GM12878 (cell line): ENCODE measurements at regions not wholly inside any gene's neighbourhood (a gene's known extent, or its start where the extent isn't known, plus 50 kb on each side); places are given as distances from the start of the nearest gene placed in this dataset.

Experiments
- ATAC-seq: fragments of 200-7000 bp; cut with Tn5 transposase; 3 replicates; pipeline ENCODE4 v1.9.1; 2020; ENCODE audit warnings: mild to moderate bottlenecking, moderate library complexity
- BruUV-seq: library from RNA; stranded (reverse); fragments of 400-500 nt; replicated peaks from 2 replicates; lab custom pipeline; 2021; lab: Mats Ljungman, UMichigan
- CTCF ChIA-PET: fragments of 300-600 bp; sonication (Branson Sonifier 250); formaldehyde crosslinking; extraction: SDS; loops from one replicate; lab custom pipeline; 2021; ENCODE audit warnings: inconsistent platforms; lab: Yijun Ruan, JAX
- POLR2A ChIA-PET: fragments of 350-600 bp; formaldehyde crosslinking; extraction: SDS; loops from one replicate; lab custom pipeline; 2021; ENCODE audit warnings: inconsistent platforms; lab: Charles Lee
- RAD21 ChIA-PET: fragments of 300-600 bp; sonication (Branson Sonifier 250); formaldehyde crosslinking; loops from one replicate; lab custom pipeline; 2023; ENCODE audit warnings: antibody characterized with exemption; ENCODE audit not compliant: unreplicated experiment; lab: Charles Lee
- SMC1A ChIA-PET: fragments of 300-600 bp; sonication (Branson Sonifier 250); formaldehyde crosslinking; loops from one replicate; lab custom pipeline; 2023; ENCODE audit not compliant: unreplicated experiment, uncharacterized antibody; lab: Charles Lee
- DNase-seq: peaks from one replicate; pipeline ENCODE4 v3.0.0-alpha.2; 2011; ENCODE audit warnings: low read depth, low spot score
- FAIRE-seq: peaks from 3 replicates; lab custom pipeline; 2011; peaks lifted over from hg19 to GRCh38; lab: Jason Lieb, UNC
- H2AFZ ChIP-seq: 2 replicates; pipeline ENCODE4 v1.6.0; 2011; ENCODE audit warnings: low read depth, low read length, control low read depth; ENCODE audit not compliant: control insufficient read depth
- H3K27ac ChIP-seq: 2 replicates; pipeline ENCODE4 v1.5.1; 2011; ENCODE audit warnings: control low read depth; ENCODE audit not compliant: control insufficient read depth, insufficient read depth
- H3K27me3 ChIP-seq, 2 experiments: replicated peaks in 1 of 2; 2 replicates each; pipeline versions ENCODE4 v1.6.0 to v1.6.1; 2011; ENCODE audit warnings: low read length in 1 of 2; ENCODE audit not compliant: control insufficient read depth in 2 of 2, insufficient read depth in 2 of 2
- H3K36me3 ChIP-seq, 2 experiments: 2 replicates each; pipeline ENCODE4 v1.5.1; 2011; ENCODE audit warnings: low read length in 1 of 2; ENCODE audit not compliant: control insufficient read depth in 2 of 2, insufficient read depth in 2 of 2
- H3K4me1 ChIP-seq: 2 replicates; pipeline ENCODE4 v1.6.1; 2011; ENCODE audit warnings: mild to moderate bottlenecking, low read length, moderate library complexity, mixed read lengths; ENCODE audit not compliant: control insufficient read depth, insufficient read depth
- H3K4me2 ChIP-seq: 2 replicates; pipeline ENCODE4 v1.6.0; 2011; ENCODE audit warnings: control low read depth; ENCODE audit not compliant: control insufficient read depth, insufficient read depth
- H3K4me3 ChIP-seq: fragments of 200-600 bp; sonication (generic); 2 replicates; pipeline ENCODE4 v1.5.1; 2016
- H3K79me2 ChIP-seq: 2 replicates; pipeline ENCODE4 v1.6.0; 2011; ENCODE audit warnings: low read length; ENCODE audit not compliant: control insufficient read depth, insufficient read depth
- H3K9ac ChIP-seq: 2 replicates; pipeline ENCODE4 v1.8.0; 2011; ENCODE audit warnings: low read length, control low read depth, mixed read lengths; ENCODE audit not compliant: control insufficient read depth, insufficient read depth
- H3K9me3 ChIP-seq: replicated peaks from 3 replicates; pipeline ENCODE4 v1.5.1; 2011; ENCODE audit warnings: mild to moderate bottlenecking, low read length; ENCODE audit not compliant: control insufficient read depth, insufficient read depth
- H4K20me1 ChIP-seq: 2 replicates; pipeline ENCODE4 v1.6.0; 2011; ENCODE audit not compliant: control insufficient read depth, insufficient read depth
- ASH2L ChIP-seq: fragments of 300-600, 200-600 bp; sonication (generic); IDR thresholded peaks from 2 replicates; pipeline ENCODE4 v1.6.1; 2017; ENCODE audit warnings: low read depth, mild to moderate bottlenecking, borderline replicate concordance
- NBN ChIP-seq: fragments of 450-650 bp; IDR thresholded peaks from 2 replicates; pipeline ENCODE4 v1.6.1; 2016
- NFXL1 ChIP-seq: fragments of 450-650 bp; IDR thresholded peaks from 2 replicates; pipeline ENCODE4 v1.6.1; 2017; ENCODE audit warnings: antibody characterized with exemption, mild to moderate bottlenecking, borderline replicate concordance
- TCF7 ChIP-seq: IDR thresholded peaks from 2 replicates; pipeline ENCODE4 v1.6.1; 2014; ENCODE audit warnings: antibody characterized with exemption, borderline replicate concordance
- ZBED1 ChIP-seq: IDR thresholded peaks from 2 replicates; pipeline ENCODE4 v1.6.1; 2016; ENCODE audit warnings: borderline replicate concordance
- ZBTB11 ChIP-seq: fragments of 450-650 bp; formaldehyde crosslinking; IDR thresholded peaks from 2 replicates; pipeline ENCODE4 v1.5.0; 2022; ENCODE audit warnings: mild to moderate bottlenecking, missing genetic modification characterization
- ZNF274 ChIP-seq: IDR thresholded peaks from one replicate; pipeline ENCODE4 v1.8.0; 2011; ENCODE audit not compliant: insufficient read length, insufficient read depth
- ZNF622 ChIP-seq: fragments of 450-650 bp; IDR thresholded peaks from 2 replicates; pipeline ENCODE4 v1.6.1; 2017; ENCODE audit warnings: mild to moderate bottlenecking, inconsistent platforms
- ZSCAN29 ChIP-seq: fragments of 450-650 bp; IDR thresholded peaks from 2 replicates; pipeline ENCODE4 v1.6.1; 2017; ENCODE audit warnings: mild to moderate bottlenecking, moderate library complexity
- in situ Hi-C: fragments of 300-500 bp; cut with MboI; formaldehyde crosslinking; loops from 9 replicates; pipeline ENCODE4 v1.14.3; 2018; ENCODE audit warnings: mixed read lengths
- intact Hi-C: fragments of 100-400 bp; cut with micrococcal nuclease; formaldehyde crosslinking; loops from one replicate; pipeline ENCODE4 v1.14.2; 2022; ENCODE audit not compliant: unreplicated experiment

GRCh38 chr7:42315631-42316030, 78.6 kb upstream of the GLI3 start:
- no peak for FAIRE-seq

More at GRCh38 chr7:42315631-42316030, 78.6 kb upstream of the GLI3 start:
- POLR2A ChIA-PET = no interaction called here
- Histone ChIP-seq H3K4me2 (no peak overlapping the region), H3K79me2 (no peaks in the 10 kb centered on the region), H4K20me1 (no peaks in the 10 kb centered on the region), H3K9me3 (no peaks in the 10 kb centered on the region), H3K36me3 (no peaks in the 10 kb centered on the region), H3K9ac (no peak overlapping the region), H3K4me1 (no peaks in the 10 kb centered on the region), H3K27ac (no peak overlapping the region), H2AFZ (no peak overlapping the region), H3K4me3 (no peak overlapping the region), H3K27me3 (no peaks in the 10 kb centered on the region; a peak in 1 of 4 replicates)
- TF ChIP-seq ZNF274 (no peak), ZNF622 (no peak), TCF7 (no peak), NBN (no peak), ZBTB11 (no peak), ZSCAN29 (no peak), NFXL1 (no peak), ASH2L (no peak), ZBED1 (no peak)
- no peak for ATAC-seq
- RAD21 ChIA-PET = no interaction called here
- no peak for DNase-seq
- intact Hi-C loops (no loop called here), in situ Hi-C loops (no loop called here)
- SMC1A ChIA-PET = no interaction called here
- CTCF ChIA-PET = no interaction called here
- no TSS peak for BruUV-seq
